ENCODE measurements at regions not wholly inside any gene's neighbourhood (a gene's known extent, or its start where the extent isn't known, plus 50 kb on each side); places are given as distances from the start of the nearest gene placed in this dataset.
A peak's percentile ranks its signal among the peaks of the same experiment; 100 is the strongest.

DNA sequence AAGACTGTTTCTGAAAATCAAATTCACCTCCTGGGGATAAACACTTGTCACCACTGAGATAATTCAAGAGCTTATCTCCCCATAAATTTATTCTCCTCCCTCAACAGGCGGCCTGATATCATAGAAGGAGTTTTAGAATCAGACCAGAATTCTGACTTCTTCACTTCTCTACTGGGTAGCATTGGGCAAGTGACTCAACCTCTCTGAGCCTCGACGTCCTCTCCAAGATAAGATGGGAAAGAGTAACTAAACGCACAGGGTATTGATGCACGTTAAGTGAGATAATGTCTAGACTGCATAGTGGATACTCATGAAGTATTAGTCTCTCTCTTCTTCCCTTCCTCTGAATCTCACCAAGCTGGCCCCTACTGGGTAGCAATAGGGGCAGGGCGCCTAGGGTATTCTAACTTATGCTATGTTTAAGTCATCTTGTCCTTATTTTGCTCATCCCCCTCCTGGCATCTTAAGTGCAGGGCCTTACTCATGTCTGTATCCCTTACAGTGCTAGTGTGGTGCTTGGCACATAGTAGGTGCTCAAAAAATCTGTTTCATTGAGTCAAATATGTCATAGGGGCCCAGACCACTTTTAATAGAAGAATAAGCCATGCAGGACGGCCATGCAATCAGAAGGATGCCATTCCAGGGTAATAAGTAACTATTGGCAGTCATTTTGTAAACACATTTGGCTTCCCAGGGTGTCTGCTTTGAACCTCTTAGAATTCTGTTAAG, 476.4 kb upstream of the CCL2 start:
- DNase-seq (ENCODE audit: low spot score): no peak

DNA sequence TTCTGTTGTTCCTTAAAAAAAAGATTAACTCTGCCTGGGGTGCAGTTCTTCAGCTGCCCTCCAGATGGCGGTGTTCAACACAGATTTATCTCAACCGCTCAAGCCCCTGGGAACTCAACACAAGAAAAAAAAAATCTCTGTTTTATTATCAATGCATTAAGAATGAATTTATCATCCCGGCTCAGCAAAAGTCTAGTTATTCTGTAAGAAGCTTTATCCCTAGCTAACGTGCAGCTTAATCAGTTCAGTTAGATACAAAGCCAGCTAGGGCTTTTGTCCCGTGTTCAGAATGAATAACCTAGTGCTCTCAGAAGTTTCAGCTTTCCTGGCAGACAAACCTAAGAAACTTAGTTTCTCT, 475.9 kb upstream of the CCL2 start:
- DNase-seq (ENCODE audit: low spot score): peak; percentile 34

DNA sequence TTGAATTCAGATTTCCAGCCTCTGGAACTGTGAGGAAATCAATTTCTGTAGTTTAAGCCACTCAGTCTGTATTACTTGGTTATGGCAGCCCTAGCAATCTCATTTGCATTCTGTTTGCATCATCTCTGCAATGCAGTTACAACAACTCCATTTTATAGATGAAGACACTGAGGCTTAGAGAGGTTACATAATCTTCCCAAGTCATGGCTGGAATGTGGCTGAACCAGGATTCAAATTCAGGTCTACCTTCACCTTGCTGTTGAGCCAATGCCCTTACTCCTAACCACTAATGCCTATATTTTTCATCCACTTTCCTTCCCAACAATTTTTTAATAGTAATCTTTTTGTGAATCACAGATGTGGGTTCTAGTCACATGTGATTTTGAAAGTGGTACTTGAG, 469.8 kb upstream of the CCL2 start:
- no peak for DNase-seq (ENCODE audit: low spot score)

DNA sequence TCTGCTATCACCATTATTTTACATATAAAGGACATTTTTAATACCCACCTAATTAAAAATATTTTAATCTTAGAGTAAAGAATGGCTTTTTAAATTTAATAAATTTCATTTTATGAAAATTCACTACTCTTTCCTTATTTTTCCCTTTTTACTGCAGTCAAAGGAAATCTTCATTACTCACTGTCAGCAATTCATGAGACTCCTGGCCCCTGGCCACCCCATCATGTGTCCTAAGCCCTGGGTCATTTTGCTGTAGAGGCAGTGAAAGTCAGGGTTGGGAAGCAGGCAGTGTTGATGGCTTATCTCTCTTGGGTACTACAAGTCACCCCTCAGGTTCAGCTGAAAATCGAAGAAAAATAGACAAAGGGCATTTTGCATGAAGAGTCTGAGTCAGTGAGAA, 468.6 kb upstream of the CCL2 start:
- no peak for DNase-seq (ENCODE audit: low spot score)

DNA sequence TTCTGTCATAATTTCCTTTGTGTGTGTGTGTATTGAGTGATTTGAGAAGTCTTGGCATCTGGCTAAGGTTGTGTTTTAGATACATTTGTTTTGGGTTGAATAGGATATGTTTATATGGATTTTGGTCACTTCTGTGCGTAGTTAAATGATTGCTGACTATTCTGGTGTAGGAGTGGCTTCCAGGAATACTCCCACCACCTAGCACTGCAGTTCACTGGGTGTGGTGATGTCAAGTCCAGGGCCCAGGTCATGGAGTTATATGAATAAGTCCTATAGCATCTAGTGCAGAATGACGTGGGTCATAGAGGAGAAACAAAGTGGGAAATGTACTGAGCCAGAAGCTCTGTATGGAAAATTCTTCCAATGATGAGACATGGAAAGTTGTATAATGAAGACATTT, 465.4 kb upstream of the CCL2 start:
- no peak for DNase-seq (ENCODE audit: low spot score)

DNA sequence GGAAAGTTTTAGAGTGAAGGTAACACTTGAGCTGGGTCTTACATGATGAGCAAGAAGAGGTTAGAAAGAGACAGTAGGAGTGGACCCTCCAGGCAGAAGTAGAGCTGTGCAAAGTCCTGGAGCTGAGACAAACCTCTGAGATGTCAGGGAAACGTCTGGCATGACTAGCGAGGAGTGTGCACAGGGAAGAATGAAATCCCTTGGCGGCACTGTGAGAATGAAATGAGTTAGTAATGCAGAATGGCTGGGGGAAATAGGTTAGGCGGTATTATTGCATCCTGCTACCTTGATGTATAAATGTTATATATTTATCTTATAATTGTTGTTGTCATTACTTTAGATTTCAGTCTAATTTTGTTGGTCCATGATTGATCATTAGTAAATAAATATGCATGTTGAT, 457.9 kb upstream of the CCL2 start:
- DNase-seq (ENCODE audit: low spot score): no peak

DNA sequence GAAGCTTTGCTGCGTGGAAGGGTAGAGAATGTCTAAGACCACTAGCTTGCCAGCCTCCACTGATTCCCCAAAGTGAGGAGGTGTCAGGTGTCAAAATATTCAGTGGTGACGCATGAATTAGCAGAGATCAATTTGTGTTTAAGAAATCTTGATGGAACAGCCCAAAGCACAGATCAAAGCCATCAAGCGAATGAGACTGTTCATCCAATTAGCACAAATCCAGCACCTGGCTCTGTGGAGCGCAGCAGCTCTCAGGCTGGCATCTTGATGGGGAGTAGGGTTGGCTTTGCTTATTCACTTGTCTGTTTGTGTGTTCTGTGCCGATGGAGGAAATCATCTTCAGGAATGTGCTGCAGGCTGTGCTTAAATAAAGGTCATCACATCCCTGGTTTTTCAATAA, 456.8 kb upstream of the CCL2 start:
- DNase-seq (ENCODE audit: low spot score): peak; percentile 3

DNA sequence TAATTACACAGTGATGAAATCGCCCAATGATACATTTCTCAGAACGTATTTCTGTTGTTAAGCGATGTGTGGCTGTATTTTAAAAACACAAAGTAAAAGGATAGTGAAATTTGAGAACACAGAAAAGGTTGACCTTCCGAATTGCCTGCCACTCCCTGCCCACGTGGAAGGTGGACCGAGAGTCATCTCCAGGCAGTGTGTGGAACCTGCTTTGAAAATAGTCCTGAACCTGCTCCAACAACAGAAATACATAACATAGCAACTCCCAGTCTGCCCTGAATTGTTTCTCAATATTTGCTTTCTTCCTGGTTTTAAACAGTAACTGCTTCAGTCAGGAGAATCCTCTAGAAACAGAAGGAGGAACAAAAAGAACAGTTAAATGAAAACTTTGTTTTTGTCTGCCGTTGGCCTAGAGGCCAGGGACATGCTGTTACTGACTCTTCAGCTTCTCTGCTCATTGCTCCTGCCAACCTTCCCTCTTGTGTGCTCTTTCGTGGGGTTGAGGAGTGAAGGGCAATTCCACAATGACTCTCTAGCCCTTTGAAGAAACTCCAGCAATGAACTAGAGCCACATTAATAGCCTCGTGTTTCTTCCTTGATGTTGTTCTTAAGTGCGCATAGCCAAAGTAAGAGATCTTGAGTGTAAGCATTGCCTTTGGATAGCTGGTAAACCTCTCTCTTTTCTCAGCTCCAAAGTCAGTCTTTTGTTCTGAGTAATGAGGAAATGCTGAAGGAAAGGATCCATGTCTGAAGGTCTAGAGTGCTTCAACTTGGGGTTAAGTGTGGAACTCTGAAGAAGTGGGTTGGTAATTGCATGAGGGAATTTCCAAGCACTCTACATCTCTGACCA, 452.5 kb upstream of the CCL2 start:
- DNase-seq (ENCODE audit: low spot score): no peak

DNA sequence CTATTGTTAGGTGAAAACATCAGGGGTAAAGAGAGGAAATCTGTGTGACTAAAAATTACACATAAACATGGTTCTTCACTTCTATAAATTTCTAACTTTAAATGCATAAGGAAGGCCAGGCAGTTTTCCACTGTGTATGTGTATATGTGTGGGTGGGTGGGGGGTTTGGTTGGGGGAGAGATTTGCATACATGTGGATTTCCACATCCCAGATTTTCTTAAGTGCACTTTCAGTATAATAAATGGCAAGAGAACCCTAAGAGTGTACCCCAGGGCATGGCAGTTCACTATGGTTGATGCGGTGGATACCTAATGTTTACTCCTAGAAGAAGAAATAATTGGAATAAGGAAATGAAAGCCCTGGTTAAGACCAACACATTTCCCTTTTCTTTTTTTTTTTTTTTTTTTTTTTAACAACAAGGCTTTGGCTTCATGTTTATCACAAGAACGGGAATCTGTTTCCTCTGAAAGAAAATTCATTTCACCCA, 451.8 kb upstream of the CCL2 start:
- DNase-seq (ENCODE audit: low spot score): no peak

DNA sequence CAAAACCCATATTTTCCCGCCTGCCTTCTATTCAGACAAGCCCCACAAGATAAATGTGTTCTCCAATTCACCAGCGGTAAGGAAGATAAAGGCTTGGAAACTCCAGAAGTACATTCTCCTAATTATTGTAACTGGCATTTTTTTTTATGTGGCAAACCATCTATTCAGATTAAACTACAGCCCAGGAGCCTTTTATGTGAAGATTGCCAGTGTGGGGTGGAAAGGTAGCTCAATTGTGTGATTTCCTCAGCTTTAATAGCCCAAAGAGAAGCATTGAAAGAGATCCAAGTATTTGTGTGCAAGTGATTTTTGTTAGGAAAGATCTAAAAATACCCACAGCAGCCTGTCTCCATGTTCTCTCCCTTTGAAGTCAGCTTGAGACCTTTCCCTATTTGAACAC, 451.4 kb upstream of the CCL2 start:
- DNase-seq (ENCODE audit: low spot score): no peak

DNA sequence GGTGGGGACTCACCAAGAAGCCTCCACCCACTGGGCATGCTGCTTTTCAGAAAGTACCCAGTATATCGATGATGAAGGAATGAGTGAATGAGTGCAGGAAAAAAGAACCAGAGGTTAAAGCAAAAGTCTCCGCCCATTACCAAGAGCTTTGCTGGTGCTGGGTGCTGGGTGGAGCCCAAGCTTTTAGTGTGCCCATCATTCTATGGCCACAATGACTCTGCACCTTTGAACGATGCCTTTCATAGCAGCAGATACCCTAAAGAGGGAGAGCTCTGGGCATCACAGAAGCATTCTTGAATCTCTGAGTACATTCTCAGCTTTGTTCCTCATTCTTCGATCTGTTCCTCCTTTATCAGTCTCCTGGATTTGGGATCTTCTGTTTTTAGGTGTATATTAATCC, 450.7 kb upstream of the CCL2 start:
- no peak for DNase-seq (ENCODE audit: low spot score)

DNA sequence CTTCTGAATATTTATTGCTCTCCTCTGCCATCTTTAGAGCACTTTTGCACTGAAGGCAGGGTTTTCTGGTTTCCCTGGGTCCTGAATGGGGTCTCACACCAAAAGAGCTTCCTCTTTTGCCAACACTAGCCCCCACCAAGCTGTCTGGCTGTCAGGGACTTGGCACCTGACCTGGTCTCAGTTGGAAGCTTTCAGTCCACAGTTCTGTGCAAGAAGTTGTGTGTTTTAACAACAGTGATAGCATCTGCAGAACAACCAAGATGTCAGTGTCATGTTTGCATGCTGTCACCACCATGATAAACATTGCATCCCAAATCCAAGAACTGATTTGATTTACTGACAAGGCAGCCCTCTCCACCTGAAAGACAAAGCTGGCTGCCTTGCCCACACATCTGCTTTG, 448.5 kb upstream of the CCL2 start:
- DNase-seq (ENCODE audit: low spot score): no peak

DNA sequence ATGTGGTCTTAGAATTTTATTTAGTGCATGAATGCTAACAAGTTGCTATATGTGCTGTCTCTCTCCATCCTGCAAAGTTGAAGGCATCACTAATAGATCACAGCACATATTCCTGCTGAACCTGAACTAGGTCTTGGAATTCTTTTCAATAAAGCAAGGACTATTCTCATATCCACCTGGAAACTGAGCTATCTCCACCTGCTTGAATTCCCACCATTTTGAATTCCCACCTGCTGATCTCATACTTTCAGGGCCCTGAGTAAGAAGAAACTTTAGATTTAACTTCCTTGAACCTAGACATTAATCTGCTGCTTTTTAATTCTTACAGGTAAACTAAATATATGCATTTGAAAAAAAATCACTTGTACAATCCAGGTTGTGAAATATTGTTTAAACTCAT, 445.3 kb upstream of the CCL2 start:
- DNase-seq (ENCODE audit: low spot score): no peak

DNA sequence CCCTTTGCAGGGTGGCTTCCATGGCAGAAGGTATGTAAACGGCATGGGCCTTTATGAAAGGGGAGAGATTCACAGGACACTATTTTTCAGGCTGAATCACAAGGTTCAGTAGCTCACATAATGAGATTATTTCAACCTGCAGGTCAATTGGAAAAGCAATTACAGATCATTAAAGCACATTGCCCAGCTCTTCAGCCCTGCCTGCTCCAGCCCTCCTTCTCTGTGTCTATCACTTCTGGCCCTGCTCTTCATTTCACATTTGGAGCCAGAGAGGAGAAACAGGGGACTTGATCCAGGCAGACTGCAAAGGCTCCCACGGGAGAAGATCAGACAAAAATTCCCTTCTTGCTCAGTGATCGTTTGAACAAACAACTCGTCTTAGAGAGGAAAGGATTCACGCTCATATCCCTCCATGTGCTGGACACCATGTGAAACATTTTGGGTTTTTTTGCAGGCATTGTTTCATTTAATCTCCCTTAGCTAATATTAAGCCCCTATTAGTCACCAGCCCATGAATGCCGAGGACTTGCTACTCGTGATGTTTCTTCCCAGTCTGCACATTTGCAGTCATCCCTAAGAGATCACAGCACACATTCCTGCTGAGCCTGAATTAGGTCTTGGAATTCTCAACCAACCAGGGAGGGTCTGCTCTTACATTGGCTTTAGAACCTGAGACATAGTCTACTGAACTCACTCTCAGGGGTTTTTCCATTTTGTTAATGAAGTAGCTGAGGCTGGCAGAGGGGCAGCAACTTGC, 443.9 kb upstream of the CCL2 start:
- no peak for DNase-seq (ENCODE audit: low spot score)

DNA sequence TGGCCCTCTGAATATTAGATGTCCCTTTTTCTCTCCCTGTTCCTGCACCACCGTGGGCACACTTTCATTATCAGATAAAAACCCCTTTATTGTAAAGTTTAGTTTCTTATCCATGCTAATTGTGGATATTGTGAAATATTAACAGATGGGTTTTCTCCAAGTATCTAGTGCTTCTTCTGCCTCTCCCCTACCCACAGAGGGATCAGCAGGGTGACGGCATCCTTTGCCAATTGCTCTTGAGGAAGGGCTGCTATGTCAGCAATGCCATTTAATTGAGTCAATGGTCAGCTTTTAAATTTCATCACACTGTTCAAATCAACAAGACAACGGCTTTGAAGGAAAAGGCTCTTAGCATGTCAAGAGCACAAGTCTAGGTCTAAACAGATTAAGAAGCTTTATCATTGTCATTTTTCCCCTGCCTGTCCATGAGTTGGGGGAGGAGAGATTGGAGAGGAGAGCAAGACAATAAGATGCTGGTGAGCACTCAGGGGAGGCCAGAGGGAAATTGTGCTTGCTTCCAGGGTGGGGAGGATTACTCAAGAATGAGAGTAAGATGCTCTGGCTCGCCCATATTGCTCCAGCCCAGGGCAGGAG, 443.0 kb upstream of the CCL2 start:
- DNase-seq (ENCODE audit: low spot score): no peak

DNA sequence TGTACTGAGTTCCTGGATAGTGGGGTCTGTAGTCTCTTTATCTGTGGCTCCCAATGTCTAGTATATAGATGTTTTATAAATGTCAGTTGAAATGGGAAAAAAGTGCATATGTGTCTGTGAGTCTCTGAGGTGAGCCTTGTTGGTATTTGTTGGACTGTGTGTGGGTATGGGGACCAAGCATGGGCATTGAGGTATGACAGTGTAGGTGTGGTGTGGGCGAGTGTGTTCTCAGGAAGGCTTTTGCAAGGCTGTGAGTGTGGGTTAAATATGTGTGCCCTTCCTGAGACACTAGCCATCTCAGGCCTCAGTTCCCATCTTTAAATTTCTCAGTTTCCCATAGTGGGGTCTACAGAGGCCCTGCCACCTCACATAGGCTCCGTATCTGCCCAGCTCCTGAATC, 440.2 kb upstream of the CCL2 start:
- DNase-seq (ENCODE audit: low spot score): no peak

DNA sequence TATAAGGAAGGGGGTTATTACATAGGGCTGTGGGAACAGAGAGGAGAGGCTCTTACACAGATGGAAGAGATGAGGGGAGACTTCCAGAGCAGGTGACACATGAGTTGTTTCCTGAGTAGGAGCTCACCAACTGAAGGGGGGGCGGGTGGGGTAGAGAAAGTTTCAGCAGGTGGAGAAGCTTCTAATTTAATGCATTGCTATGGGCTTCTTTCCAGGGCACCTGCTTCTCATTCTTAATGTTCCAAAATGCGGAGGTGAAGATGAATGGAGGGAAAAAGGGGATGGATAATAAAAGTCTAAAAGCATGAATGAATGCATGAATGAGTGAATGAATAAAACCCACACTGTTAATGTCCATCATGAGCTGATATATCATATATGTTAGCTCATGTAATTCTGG, 439.0 kb upstream of the CCL2 start:
- DNase-seq (ENCODE audit: low spot score): no peak

DNA sequence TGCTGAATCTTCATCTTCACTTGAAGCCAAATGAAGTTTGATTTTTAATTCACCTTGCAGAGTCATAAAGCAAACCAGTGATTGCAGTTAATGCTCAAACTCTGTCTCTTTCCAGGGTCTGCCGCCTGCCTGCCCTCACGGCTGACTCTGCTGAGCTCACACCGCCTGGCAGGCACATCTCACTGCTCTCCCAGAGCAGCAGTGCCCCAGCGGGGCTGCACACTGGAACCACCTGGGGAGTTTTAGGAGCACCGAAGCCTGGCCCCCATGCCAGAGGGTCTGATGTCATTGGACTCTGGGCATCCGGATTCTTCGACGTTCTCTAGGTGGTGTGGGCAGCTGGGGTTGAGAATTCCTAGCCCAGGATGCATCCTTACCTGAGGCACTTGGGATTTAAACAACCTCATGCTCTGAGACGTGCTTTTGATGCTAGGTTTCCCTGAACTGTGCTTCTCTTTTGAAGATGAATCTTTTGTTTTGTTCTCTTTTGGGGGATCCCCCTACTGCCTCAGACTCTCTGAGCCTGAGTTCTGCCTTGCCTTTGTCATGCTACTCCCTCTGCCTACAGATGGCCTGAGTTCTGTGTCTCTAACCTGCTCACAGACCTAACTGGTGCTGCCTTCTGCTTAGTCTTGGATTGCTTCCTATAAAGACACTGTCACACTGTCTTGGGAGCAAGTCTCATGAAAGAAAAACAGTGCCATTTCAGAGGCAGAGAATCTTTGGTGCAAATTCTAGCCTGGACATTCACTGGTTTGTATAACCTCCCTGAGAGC, 438.1 kb upstream of the CCL2 start:
- DNase-seq (ENCODE audit: low spot score): no peak

DNA sequence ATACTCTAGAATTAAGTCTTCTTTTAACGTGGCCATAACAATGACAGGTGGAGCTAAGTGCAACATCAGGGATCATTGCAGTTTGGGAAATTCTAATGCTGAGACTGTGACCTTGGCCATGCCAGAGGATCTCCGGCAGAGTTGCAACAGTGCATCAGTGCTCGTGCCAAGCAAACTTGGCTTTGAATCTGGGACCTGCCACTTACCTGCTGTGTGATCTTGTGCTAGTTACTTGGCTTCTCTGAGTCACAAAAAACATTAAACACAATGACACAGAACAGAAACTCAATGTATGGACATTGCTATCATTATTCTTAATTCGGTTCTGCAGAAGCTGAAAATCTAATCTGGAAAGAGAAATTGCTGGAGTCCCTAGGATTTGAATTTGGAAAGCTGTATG, 435.5 kb upstream of the CCL2 start:
- no peak for DNase-seq (ENCODE audit: low spot score)

DNA sequence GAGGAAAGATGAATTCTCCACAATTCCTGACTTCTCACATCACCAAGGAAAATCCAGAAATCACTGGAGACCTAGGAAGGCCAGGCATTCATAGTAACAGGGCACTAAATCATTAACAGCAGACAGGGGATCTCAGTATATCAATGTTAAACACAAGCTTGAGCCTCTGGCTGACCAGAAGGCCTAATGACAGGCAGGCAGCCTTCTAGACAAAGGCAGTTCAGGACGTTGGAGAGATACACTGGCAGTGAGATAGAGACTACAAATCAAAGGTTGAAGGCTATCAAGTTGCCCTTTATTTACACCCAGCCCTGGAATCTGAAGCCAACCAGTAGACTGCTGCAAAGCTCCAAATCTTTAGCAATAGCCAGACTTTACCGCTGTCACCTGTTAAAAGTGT, 422.8 kb upstream of the CCL2 start:
- DNase-seq (ENCODE audit: low spot score): no peak

DNA sequence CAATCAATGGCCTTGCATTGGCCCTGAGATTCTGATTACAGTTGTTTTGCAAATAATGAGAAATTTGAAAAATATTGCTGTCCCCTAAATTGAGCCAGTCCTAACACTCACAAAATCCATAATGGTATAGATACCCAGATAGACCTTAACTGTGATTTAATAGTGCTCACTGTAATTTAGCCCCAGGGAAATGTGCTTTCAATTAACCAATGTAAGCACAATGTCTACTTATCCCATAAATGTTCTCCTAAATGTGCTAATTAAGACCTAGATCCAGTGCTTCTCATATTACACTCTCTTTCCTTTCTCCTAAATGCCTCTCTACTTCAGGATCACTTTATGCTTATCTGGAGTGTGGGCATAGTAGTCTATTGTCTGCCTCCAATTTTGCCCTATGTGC, 417.8 kb upstream of the CCL2 start:
- no peak for DNase-seq (ENCODE audit: low spot score)

DNA sequence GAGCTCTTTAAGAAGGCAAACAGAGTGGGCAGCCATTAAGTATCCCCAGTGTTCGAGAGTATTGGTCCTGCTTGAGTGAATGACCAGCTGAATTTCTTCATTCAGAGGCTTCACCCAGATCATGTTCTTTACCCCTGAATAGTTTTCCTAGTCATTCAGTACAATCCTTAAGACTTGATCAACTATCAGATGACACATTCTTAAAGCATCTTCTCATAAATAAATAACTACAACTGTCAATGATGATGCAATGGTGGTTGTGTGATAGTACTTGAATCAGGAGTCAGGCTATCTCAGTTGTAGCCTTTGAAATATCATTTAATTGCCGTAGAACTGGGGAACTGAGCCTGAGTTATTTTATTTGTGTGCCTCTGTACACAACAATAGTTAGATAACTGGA, 416.8 kb upstream of the CCL2 start:
- DNase-seq (ENCODE audit: low spot score): no peak

Measured in putamen (tissue), 1 donor.